Astrocyte (in vitro differentiated cells and primary cell): ENCODE measurements at regions not wholly inside any gene's neighbourhood (a gene's known extent, or its start where the extent isn't known, plus 50 kb on each side); places are given as distances from the start of the nearest gene placed in this dataset.

Source experiments
- DNase-seq: peaks from one replicate; pipeline ENCODE4 v3.0.0-alpha.2; 2010; ENCODE audit warnings: low read depth
- FAIRE-seq: peaks from 2 replicates; lab custom pipeline; 2011; peaks lifted over from hg19 to GRCh38; lab: Jason Lieb, UNC
- H2AFZ ChIP-seq: 2 replicates; pipeline ENCODE4 v1.6.0; 2012; ENCODE audit warnings: low read depth, low read length, inconsistent platforms
- H3K27ac ChIP-seq: 2 replicates; pipeline ENCODE4 v1.5.1; 2011; ENCODE audit warnings: low read depth, low read length, inconsistent platforms
- H3K27me3 ChIP-seq: 2 replicates; pipeline ENCODE4 v1.6.0; 2011; ENCODE audit warnings: low read length, inconsistent platforms; ENCODE audit not compliant: insufficient read depth
- H3K36me3 ChIP-seq: 2 replicates; pipeline ENCODE4 v1.5.1; 2011; ENCODE audit warnings: low read length, inconsistent platforms; ENCODE audit not compliant: insufficient read depth
- H3K4me1 ChIP-seq: 2 replicates; pipeline ENCODE4 v1.5.1; 2011; ENCODE audit warnings: low read length, inconsistent platforms; ENCODE audit not compliant: insufficient read depth
- H3K4me2 ChIP-seq: 2 replicates; pipeline ENCODE4 v1.6.0; 2012; ENCODE audit warnings: low read length, inconsistent platforms
- H3K4me3 ChIP-seq: 2 replicates; pipeline ENCODE4 v1.5.1; 2011; ENCODE audit warnings: low read depth, mild to moderate bottlenecking, low read length, inconsistent platforms; ENCODE audit not compliant: insufficient read depth
- H3K79me2 ChIP-seq: 2 replicates; pipeline ENCODE4 v1.6.0; 2012; ENCODE audit warnings: mild to moderate bottlenecking, low read length, inconsistent platforms; ENCODE audit not compliant: insufficient read depth
- H3K9ac ChIP-seq: 2 replicates; pipeline ENCODE4 v1.6.0; 2012; ENCODE audit warnings: mild to moderate bottlenecking, low read length, inconsistent platforms
- H3K9me3 ChIP-seq: 2 replicates; pipeline ENCODE4 v1.5.1; 2012; ENCODE audit warnings: low read depth, mild to moderate bottlenecking, low read length, inconsistent platforms; ENCODE audit not compliant: insufficient read depth
- H4K20me1 ChIP-seq: 2 replicates; pipeline ENCODE4 v1.6.0; 2012; ENCODE audit warnings: low read length, inconsistent platforms; ENCODE audit not compliant: insufficient read depth
- H3K27ac Mint-ChIP-seq: one replicate; pipeline ENCODE4 v1.8.0; 2021; ENCODE audit warnings: mild to moderate bottlenecking, mixed read lengths; ENCODE audit not compliant: unreplicated experiment
- H3K27me3 Mint-ChIP-seq: one replicate; pipeline ENCODE4 v1.8.0; 2021; ENCODE audit warnings: low read depth, mixed read lengths; ENCODE audit not compliant: unreplicated experiment
- H3K36me3 Mint-ChIP-seq: one replicate; pipeline ENCODE4 v1.8.0; 2021; ENCODE audit warnings: low read depth, mixed read lengths; ENCODE audit not compliant: unreplicated experiment
- H3K4me1 Mint-ChIP-seq: one replicate; pipeline ENCODE4 v1.8.0; 2021; ENCODE audit warnings: low read depth, mixed read lengths; ENCODE audit not compliant: unreplicated experiment
- H3K4me3 Mint-ChIP-seq: one replicate; pipeline ENCODE4 v1.8.0; 2021; ENCODE audit warnings: mild to moderate bottlenecking, moderate library complexity, mixed read lengths; ENCODE audit not compliant: unreplicated experiment
- H3K9me3 Mint-ChIP-seq: one replicate; pipeline ENCODE4 v1.8.0; 2021; ENCODE audit warnings: mild to moderate bottlenecking, mixed read lengths; ENCODE audit not compliant: unreplicated experiment
- CTCF ChIP-seq: IDR thresholded peaks from 2 replicates; pipeline ENCODE4 v1.5.1; 2011; ENCODE audit warnings: low read depth, mild to moderate bottlenecking, inconsistent platforms, low read length, moderate library complexity; ENCODE audit not compliant: insufficient read depth
- EZH2 ChIP-seq: IDR thresholded peaks from 2 replicates; pipeline ENCODE4 v1.6.1; 2012; ENCODE audit warnings: mild to moderate bottlenecking, low read length, inconsistent platforms; ENCODE audit not compliant: insufficient read depth

GRCh38 chr12:75836533-75836932 lies 195.0 kb downstream of the PHLDA1 start:
- H3K4me3 Mint-ChIP-seq, result no peak overlapping the region
- TF ChIP-seq CTCF, result no peak
- no peak for TF ChIP-seq EZH2
- no peaks in the 10 kb centered on the region for H3K36me3 Mint-ChIP-seq
- no peaks in the 10 kb centered on the region for H4K20me1 ChIP-seq
- H3K4me2 ChIP-seq, result no peak overlapping the region
- no peaks in the 10 kb centered on the region for H3K9me3 ChIP-seq
- H3K36me3 ChIP-seq, result no peaks in the 10 kb centered on the region
- H3K4me1 Mint-ChIP-seq, result no peaks in the 10 kb centered on the region
- FAIRE-seq, result no peak
- H3K9ac ChIP-seq, result no peak overlapping the region
- DNase-seq, result no peak
- no peaks in the 10 kb centered on the region for H3K27me3 Mint-ChIP-seq
- H2AFZ ChIP-seq, result no peak overlapping the region
- H3K79me2 ChIP-seq, result no peaks in the 10 kb centered on the region
- H3K27ac ChIP-seq, result no peak overlapping the region
- H3K27ac Mint-ChIP-seq, result no peak overlapping the region
- H3K9me3 Mint-ChIP-seq, result no peaks in the 10 kb centered on the region
- peaks cover under 1% of the 10 kb centered on the region for H3K4me1 ChIP-seq
- no peak overlapping the region for H3K4me3 ChIP-seq
- no peaks in the 10 kb centered on the region for H3K27me3 ChIP-seq

DNA sequence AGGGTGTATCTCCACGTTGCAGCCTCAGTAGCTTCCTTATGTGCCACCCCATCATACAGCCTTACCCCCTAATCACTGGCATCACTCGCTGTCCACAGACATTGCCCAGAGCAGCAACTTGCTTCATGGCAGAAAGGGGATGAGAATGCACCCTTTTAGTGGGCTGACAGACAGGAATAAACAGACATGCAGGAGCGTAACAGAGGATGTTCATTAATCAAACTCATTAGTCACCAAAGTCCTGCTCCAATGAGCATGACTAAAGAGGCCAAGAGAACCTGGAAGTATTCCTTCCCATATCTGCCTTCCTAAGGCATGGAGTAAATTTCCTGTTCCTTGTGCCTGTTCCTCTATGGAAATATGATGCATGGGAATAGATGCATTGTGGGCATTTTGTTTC lies 197.0 kb downstream of the PHLDA1 start:
- Mint-ChIP-seq H3K4me1 (no peaks in the 10 kb centered on the region), H3K4me3 (no peak overlapping the region), H3K27me3 (no peaks in the 10 kb centered on the region), H3K9me3 (no peaks in the 10 kb centered on the region), H3K27ac (no peak overlapping the region), H3K36me3 (no peaks in the 10 kb centered on the region)
- Histone ChIP-seq H3K27me3 (no peaks in the 10 kb centered on the region), H3K9me3 (no peaks in the 10 kb centered on the region), H2AFZ (peak overlapping the region; percentile 30), H3K9ac (no peak overlapping the region), H3K4me2 (peak overlapping the region; percentile 21), H3K4me1 (peaks cover 5% of the 10 kb centered on the region), H4K20me1 (no peaks in the 10 kb centered on the region), H3K27ac (no peak overlapping the region), H3K36me3 (no peaks in the 10 kb centered on the region), H3K79me2 (no peaks in the 10 kb centered on the region), H3K4me3 (no peak overlapping the region)
- TF ChIP-seq EZH2 (no peak), CTCF (no peak)
- FAIRE-seq (no peak), DNase-seq (peak; percentile 70)

GRCh38 chr12:75833268-75833667 lies 198.3 kb downstream of the PHLDA1 start:
- no peak overlapping the region for H3K4me2 ChIP-seq
- no peaks in the 10 kb centered on the region for H4K20me1 ChIP-seq
- no peaks in the 10 kb centered on the region for H3K27me3 ChIP-seq
- Mint-ChIP-seq H3K27ac (no peak overlapping the region), H3K27me3 (no peaks in the 10 kb centered on the region), H3K4me1 (no peaks in the 10 kb centered on the region), H3K9me3 (no peaks in the 10 kb centered on the region), H3K4me3 (no peak overlapping the region), H3K36me3 (no peaks in the 10 kb centered on the region)
- H3K36me3 ChIP-seq, result no peaks in the 10 kb centered on the region
- no peak overlapping the region for H3K4me3 ChIP-seq
- no peak for DNase-seq
- TF ChIP-seq EZH2, result no peak
- no peak for TF ChIP-seq CTCF
- no peaks in the 10 kb centered on the region for H3K79me2 ChIP-seq
- no peak overlapping the region for H3K9ac ChIP-seq
- H3K9me3 ChIP-seq, result no peaks in the 10 kb centered on the region
- H2AFZ ChIP-seq, result no peak overlapping the region
- no peak for FAIRE-seq
- H3K27ac ChIP-seq, result no peak overlapping the region
- H3K4me1 ChIP-seq, result peaks cover 5% of the 10 kb centered on the region
